K562 (cell line): ENCODE measurements at regions not wholly inside any gene's neighbourhood (a gene's known extent, or its start where the extent isn't known, plus 50 kb on each side); places are given as distances from the start of the nearest gene placed in this dataset.

Experiments used
- ATAC-seq: fragments of 200-7000 bp; cut with Tn5 transposase; 3 replicates; pipeline ENCODE4 v1.9.1; 2020; ENCODE audit warnings: moderate library complexity
- BruUV-seq: library from RNA; stranded (reverse); fragments of 400-500 nt; replicated peaks from 2 replicates; lab custom pipeline; 2021; lab: Mats Ljungman, UMichigan
- CTCF ChIA-PET: fragments of 300-600 bp; formaldehyde crosslinking; extraction: SDS; loops from one replicate; lab custom pipeline; 2021; ENCODE audit warnings: low intra/inter-chr PET ratio; lab: Yijun Ruan, JAX
- POLR2A ChIA-PET: fragments of 300-600, 350-650 bp; sonication (Branson Sonifier 250); formaldehyde crosslinking; extraction: SDS; loops from one replicate; lab custom pipeline; 2021; ENCODE audit warnings: antibody characterized with exemption, inconsistent platforms; lab: Yijun Ruan, JAX
- DNase-seq, 4 experiments: peaks; one replicate each; pipeline versions ENCODE4 v3.0.0 to v3.0.0-alpha.2; 2011 to 2018; ENCODE audit warnings: low spot score in 3 of 4, mixed read lengths in 3 of 4; ENCODE audit errors: extremely low read depth in 1 of 4
- FAIRE-seq: peaks from 2 replicates; lab custom pipeline; 2011; peaks lifted over from hg19 to GRCh38; lab: Jason Lieb, UNC
- H2AFZ ChIP-seq: 2 replicates; pipeline ENCODE4 v1.6.0; 2011; ENCODE audit warnings: low read depth, low read length, control low read depth, inconsistent platforms
- H3K27ac ChIP-seq: fragments of 200-600 bp; 3 replicates; pipeline ENCODE4 v1.8.0; 2011; ENCODE audit warnings: low read depth, mild to moderate bottlenecking, control low read depth, inconsistent platforms, low read length, moderate library complexity, mixed read lengths; ENCODE audit errors: extremely low read depth
- H3K27me3 ChIP-seq, 2 experiments: fragments of 300-600 bp in 1 of 2; 2 replicates in 1 of 2; 3 replicates in 1 of 2; pipeline versions ENCODE4 v1.6.0 to v1.8.0; 2011; ENCODE audit warnings: inconsistent platforms in 2 of 2, low read length in 2 of 2, mild to moderate bottlenecking in 1 of 2, mixed read lengths in 1 of 2, moderate library complexity in 1 of 2; ENCODE audit not compliant: control insufficient read depth in 2 of 2, insufficient read depth in 2 of 2
- H3K36me3 ChIP-seq: fragments of 300-600 bp; 3 replicates; pipeline ENCODE4 v1.8.0; 2011; ENCODE audit warnings: mild to moderate bottlenecking, low read length, inconsistent platforms; ENCODE audit not compliant: control insufficient read depth, insufficient read depth
- H3K4me1 ChIP-seq, 2 experiments: fragments of 200-600 bp in 1 of 2; replicated peaks in 1 of 2; 2 replicates in 1 of 2; 3 replicates in 1 of 2; pipeline versions ENCODE4 v1.5.1 to v1.8.0; 2011; ENCODE audit warnings: inconsistent platforms in 2 of 2, low read length in 2 of 2, mild to moderate bottlenecking in 1 of 2, mixed read lengths in 1 of 2, moderate library complexity in 1 of 2; ENCODE audit not compliant: control insufficient read depth in 2 of 2, insufficient read depth in 2 of 2
- H3K4me2 ChIP-seq: 2 replicates; pipeline ENCODE4 v1.6.1; 2011; ENCODE audit warnings: low read length, control low read depth, inconsistent platforms, mixed read lengths; ENCODE audit not compliant: insufficient read depth
- H3K4me3 ChIP-seq: fragments of 200-600 bp; sonication (generic), shearing (Covaris generic); 2 replicates; pipeline ENCODE4 v1.5.1; 2016; ENCODE audit warnings: control low read depth, inconsistent platforms
- H3K79me2 ChIP-seq: fragments of 200-600 bp; 3 replicates; pipeline ENCODE4 v1.8.0; 2011; ENCODE audit warnings: low read length, inconsistent platforms; ENCODE audit not compliant: control insufficient read depth, insufficient read depth
- H3K9ac ChIP-seq, 2 experiments: 2 replicates each; pipeline versions ENCODE4 v1.6.0 to v1.6.1; 2011; ENCODE audit warnings: low read depth in 2 of 2, low read length in 2 of 2, control low read depth in 1 of 2, inconsistent platforms in 1 of 2, mild to moderate bottlenecking in 1 of 2, mixed read lengths in 1 of 2; ENCODE audit not compliant: insufficient read depth in 1 of 2
- H3K9me1 ChIP-seq: one replicate; pipeline ENCODE4 v1.6.0; 2011; ENCODE audit warnings: inconsistent platforms, mild to moderate bottlenecking, low read length, moderate library complexity; ENCODE audit not compliant: control insufficient read depth, insufficient read depth
- H3K9me3 ChIP-seq: replicated peaks from 2 replicates; pipeline ENCODE4 v1.5.1; 2011; ENCODE audit warnings: low read depth, low read length, inconsistent platforms; ENCODE audit not compliant: control insufficient read depth, insufficient read depth
- H4K20me1 ChIP-seq: replicated peaks from 2 replicates; pipeline ENCODE4 v1.6.1; 2011; ENCODE audit warnings: low read length, inconsistent platforms, mixed read lengths; ENCODE audit not compliant: control insufficient read depth, insufficient read depth
- ASH1L ChIP-seq: fragments of 450-650 bp; IDR thresholded peaks from 2 replicates; pipeline ENCODE4 v1.6.1; 2018; ENCODE audit warnings: borderline replicate concordance, mild to moderate bottlenecking, low read depth; ENCODE audit not compliant: partially characterized antibody
- ATF7 ChIP-seq: fragments of 450-650 bp; IDR thresholded peaks from 2 replicates; pipeline ENCODE4 v1.7.1; 2014; ENCODE audit warnings: mild to moderate bottlenecking, moderate library complexity
- ETS2 ChIP-seq: IDR thresholded peaks from 2 replicates; pipeline ENCODE4 v1.6.1; 2016; ENCODE audit warnings: borderline replicate concordance, missing genetic modification characterization, mild to moderate bottlenecking, moderate library complexity, missing compliant biosample characterization; ENCODE audit not compliant: poor library complexity, severe bottlenecking
- GATAD2B ChIP-seq: fragments of 450-650 bp; IDR thresholded peaks from 2 replicates; pipeline ENCODE4 v1.6.1; 2017; ENCODE audit warnings: mild to moderate bottlenecking, borderline replicate concordance
- GTF2A2 ChIP-seq: IDR thresholded peaks from 2 replicates; pipeline ENCODE4 v1.6.1; 2016; ENCODE audit warnings: mild to moderate bottlenecking, missing genetic modification characterization, missing compliant biosample characterization
- MAFG ChIP-seq: fragments of 450-650 bp; conservative IDR thresholded peaks from 2 replicates; pipeline ENCODE4 v1.6.1; 2016; ENCODE audit warnings: missing genetic modification characterization, missing compliant biosample characterization
- MECOM ChIP-seq: fragments of 250-450 bp; sonication (Bioruptor Pico); IDR thresholded peaks from 2 replicates; pipeline ENCODE4 v1.8.0; 2022; ENCODE audit warnings: inconsistent platforms
- MTA1 ChIP-seq: fragments of 450-650 bp; IDR thresholded peaks from 2 replicates; pipeline ENCODE4 v1.6.1; 2017; ENCODE audit warnings: borderline replicate concordance
- NCOA6 ChIP-seq: fragments of 450-650 bp; IDR thresholded peaks from 2 replicates; pipeline ENCODE4 v1.6.1; 2017; ENCODE audit warnings: mild to moderate bottlenecking
- NFE2 ChIP-seq: IDR thresholded peaks from 2 replicates; pipeline ENCODE4 v1.6.1; 2014; ENCODE audit warnings: antibody characterized with exemption, low read depth
- POLR2AphosphoS5 ChIP-seq: IDR thresholded peaks from 2 replicates; pipeline ENCODE4 v1.6.1; 2011; ENCODE audit warnings: mild to moderate bottlenecking, low read depth, low read length, moderate library complexity; ENCODE audit not compliant: control insufficient read depth, insufficient read depth
- RBFOX2 ChIP-seq: fragments of 200-400 bp; formaldehyde crosslinking; IDR thresholded peaks from 2 replicates; pipeline ENCODE4 v1.6.1; 2017; ENCODE audit warnings: low read depth, mild to moderate bottlenecking, low read length, moderate library complexity
- RBM22 ChIP-seq: fragments of 200-400 bp; formaldehyde crosslinking; IDR thresholded peaks from 2 replicates; pipeline ENCODE4 v1.6.1; 2018; ENCODE audit warnings: low read length, low read depth; ENCODE audit not compliant: poor library complexity, severe bottlenecking
- YY1 ChIP-seq, 3 experiments: IDR thresholded peaks; 2 replicates each; pipeline ENCODE4 v1.6.1; 2011; ENCODE audit warnings: low read length in 2 of 3, mild to moderate bottlenecking in 2 of 3, moderate library complexity in 2 of 3, borderline replicate concordance in 1 of 3, control low read depth in 1 of 3, low read depth in 1 of 3; ENCODE audit not compliant: insufficient read depth in 3 of 3, insufficient replicate concordance in 2 of 3, control insufficient read depth in 1 of 3, insufficient read length in 1 of 3; ENCODE audit errors: extremely low read depth in 1 of 3
- ZC3H11A ChIP-seq: IDR thresholded peaks from 2 replicates; pipeline ENCODE4 v1.6.1; 2012; ENCODE audit warnings: low read depth, low read length, improper control_type of control experiment
- in situ Hi-C: fragments of 300-500 bp; cut with MboI; formaldehyde crosslinking; loops from 4 replicates; pipeline ENCODE4 v1.15.0; 2018; ENCODE audit warnings: inconsistent platforms, mixed read lengths
- intact Hi-C: fragments of 100-400 bp; cut with micrococcal nuclease; formaldehyde crosslinking; loops from 2 replicates; pipeline ENCODE4 v1.14.2; 2022
- TF ChIP-seq, protein P1 (sequence below): fragments of 450-650 bp; IDR thresholded peaks from 2 replicates; pipeline ENCODE4 v1.6.1; 2016; ENCODE audit warnings: antibody characterized with exemption
- TF ChIP-seq, protein P2 (sequence below), 2 experiments: fragments of 450-650 bp in 1 of 2; sonication (generic) in 1 of 2; formaldehyde crosslinking; conservative IDR thresholded peaks; 2 replicates each; pipeline versions ENCODE4 v1.4.0 to v1.8.1; 2020 to 2022; ENCODE audit warnings: mild to moderate bottlenecking in 1 of 2, missing genetic modification reagents in 1 of 2

DNA sequence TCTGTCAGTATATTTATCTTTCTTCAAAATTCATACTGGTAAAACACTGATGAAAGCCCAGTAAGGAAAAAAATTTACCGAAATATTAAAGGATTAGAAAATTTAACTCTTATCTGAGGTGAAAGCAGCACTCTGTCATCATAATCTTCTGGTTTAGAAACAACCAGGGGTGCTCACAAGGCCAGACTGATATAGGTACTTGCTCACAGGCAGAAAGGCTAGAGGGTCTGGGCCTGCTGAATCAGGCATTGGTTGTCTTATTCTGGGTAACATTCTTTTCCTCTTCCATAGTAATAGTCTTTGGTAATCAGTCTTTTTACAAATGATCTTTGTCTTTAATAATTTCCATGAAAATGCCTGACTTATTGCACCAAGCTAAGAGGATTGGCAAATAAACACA lies 221.4 kb upstream of the TFPI start (continued):
- no peak for TF ChIP-seq RBFOX2
- no peak for TF ChIP-seq ASH1L
- TF ChIP-seq ZC3H11A = no peak
- no peak for TF ChIP-seq YY1 (IDR thresholded peaks at IDR 0.05; ENCODE audit: borderline replicate concordance in 1 of 3, control insufficient read depth in 1 of 3, extremely low read depth in 1 of 3, insufficient read depth in 3 of 3, insufficient read length in 1 of 3, insufficient replicate concordance in 2 of 3, low read depth in 1 of 3, low read length in 2 of 3)

DNA sequence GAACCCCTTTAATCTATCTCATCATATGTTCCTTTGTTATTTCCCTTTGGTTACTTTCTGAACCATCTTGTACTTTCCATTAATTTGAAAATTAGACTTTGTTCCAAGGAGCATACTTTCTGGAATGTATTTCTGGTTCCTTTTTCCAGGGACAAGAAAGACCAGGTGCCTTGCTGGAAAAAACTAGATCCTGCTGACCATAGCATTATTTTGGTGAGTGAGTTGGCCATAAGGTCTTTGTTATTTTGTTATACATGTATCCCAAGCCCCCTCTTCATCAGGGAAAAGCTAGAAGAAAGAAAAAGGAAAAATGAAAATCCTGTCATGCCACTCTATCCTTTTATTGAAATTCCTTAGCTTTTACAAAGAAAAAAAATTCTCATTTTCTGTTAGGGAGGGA lies 228.1 kb upstream of the TFPI start:
- Histone ChIP-seq H3K9ac (no peak overlapping the region), H3K9me1 (no peaks in the 10 kb centered on the region), H3K79me2 (no peaks in the 10 kb centered on the region), H3K4me3 (no peak overlapping the region), H3K4me1 (no peaks in the 10 kb centered on the region), H4K20me1 (no peaks in the 10 kb centered on the region), H3K4me2 (no peak overlapping the region), H3K9me3 (no peaks in the 10 kb centered on the region), H3K27me3 (no peaks in the 10 kb centered on the region), H2AFZ (no peak overlapping the region), H3K36me3 (no peaks in the 10 kb centered on the region), H3K27ac (no peak overlapping the region)
- DNase-seq = no peak
- no TSS peak for BruUV-seq
- in situ Hi-C loops (no loop called here), intact Hi-C loops (no loop called here)
- POLR2A ChIA-PET = no interaction called here
- no peak for FAIRE-seq
- ATAC-seq = no peak
- CTCF ChIA-PET = no interaction called here
- no peak for TF ChIP-seq POLR2AphosphoS5
- TF ChIP-seq, protein P1, sequence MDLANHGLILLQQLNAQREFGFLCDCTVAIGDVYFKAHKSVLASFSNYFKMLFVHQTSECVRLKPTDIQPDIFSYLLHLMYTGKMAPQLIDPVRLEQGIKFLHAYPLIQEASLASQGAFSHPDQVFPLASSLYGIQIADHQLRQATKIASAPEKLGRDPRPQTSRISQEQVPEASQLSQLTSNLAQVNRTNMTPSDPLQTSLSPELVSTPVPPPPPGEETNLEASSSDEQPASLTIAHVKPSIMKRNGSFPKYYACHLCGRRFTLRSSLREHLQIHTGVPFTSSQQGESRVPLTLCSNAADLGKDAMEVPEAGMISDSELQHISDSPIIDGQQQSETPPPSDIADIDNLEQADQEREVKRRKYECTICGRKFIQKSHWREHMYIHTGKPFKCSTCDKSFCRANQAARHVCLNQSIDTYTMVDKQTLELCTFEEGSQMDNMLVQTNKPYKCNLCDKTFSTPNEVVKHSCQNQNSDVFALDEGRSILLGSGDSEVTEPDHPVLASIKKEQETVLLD = no peak
- no peak for TF ChIP-seq MTA1
- TF ChIP-seq GATAD2B = no peak
- TF ChIP-seq MECOM (CRISPR knock-in tag) = no peak
- TF ChIP-seq RBM22 = no peak
- TF ChIP-seq GTF2A2 (tag) = no peak
- no peak for TF ChIP-seq ATF7
- TF ChIP-seq NCOA6 = no peak
- TF ChIP-seq MAFG = no peak
- TF ChIP-seq, protein P2, sequence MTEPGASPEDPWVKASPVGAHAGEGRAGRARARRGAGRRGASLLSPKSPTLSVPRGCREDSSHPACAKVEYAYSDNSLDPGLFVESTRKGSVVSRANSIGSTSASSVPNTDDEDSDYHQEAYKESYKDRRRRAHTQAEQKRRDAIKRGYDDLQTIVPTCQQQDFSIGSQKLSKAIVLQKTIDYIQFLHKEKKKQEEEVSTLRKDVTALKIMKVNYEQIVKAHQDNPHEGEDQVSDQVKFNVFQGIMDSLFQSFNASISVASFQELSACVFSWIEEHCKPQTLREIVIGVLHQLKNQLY (CRISPR knock-in tag; conservative IDR thresholded peaks at IDR 0.05) = no peak
- no peak for TF ChIP-seq NFE2
- TF ChIP-seq ETS2 (tag) = no peak
